ENCODE measurements at regions not wholly inside any gene's neighbourhood (a gene's known extent, or its start where the extent isn't known, plus 50 kb on each side); places are given as distances from the start of the nearest gene placed in this dataset.

DNA sequence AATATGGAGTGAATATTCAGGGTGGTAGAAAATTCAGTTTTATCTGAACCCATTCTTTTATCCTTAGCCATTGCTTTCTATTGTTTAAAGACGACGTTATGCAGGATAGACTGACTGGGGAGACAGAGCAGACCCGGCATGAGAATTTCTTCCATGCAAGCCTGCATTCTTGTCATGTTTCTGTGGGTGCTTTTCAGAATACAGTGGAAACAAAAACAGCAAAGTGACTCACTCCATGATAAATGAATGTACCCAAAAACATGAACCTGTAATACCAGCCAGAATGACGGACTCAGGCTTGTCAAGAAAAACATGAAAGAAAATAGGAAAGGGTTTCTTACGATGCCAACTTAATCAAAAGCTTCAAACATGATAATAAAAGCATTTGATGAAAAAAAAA, 924.0 kb downstream of the EFNB2 start:
- TF ChIP-seq CTCF (IDR thresholded peaks at IDR 0.05) (no peak), POLR2A (IDR thresholded peaks at IDR 0.05) (no peak)
